Stimulated activated CD4-positive, alpha-beta T cell treated with anti-CD3 and anti-CD28 coated beads, Interleukin-12 subunit alpha, Interleukin-12 subunit beta, amount 100 ng/mL, for 24 hours (primary cell): ENCODE measurements at regions not wholly inside any gene's neighbourhood (a gene's known extent, or its start where the extent isn't known, plus 50 kb on each side); places are given as distances from the start of the nearest gene placed in this dataset.
"Not testable (repeated sequence)": the region's sequence is repeated elsewhere in the genome, so short reads cannot be mapped to it uniquely, and the experiment has no call there.

ENCODE experiments used
- DNase-seq, 2 experiments: peaks; one replicate each; pipeline ENCODE4 v3.0.0-alpha.2; 2020; ENCODE audit warnings: low read depth in 2 of 2

DNA sequence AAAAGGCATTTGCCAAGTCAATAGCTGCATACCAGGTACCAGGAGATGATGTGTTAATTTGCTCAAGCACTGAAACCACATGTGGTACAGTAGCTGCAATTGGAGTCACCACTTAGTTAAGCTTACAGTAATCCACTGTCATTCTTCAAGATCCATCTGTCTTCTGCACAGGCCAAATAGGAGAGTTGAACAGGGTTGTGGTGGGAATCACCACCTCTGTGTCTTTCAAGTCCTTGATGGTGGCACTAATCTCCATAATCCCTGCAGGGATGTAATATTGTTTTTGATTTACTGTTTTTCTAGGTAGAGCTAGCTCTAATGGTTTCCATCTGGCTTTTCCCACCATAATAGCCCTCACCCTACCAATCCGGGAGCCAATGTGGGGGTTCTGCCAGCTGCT is 91.9 kb downstream of the FCRL5 start:
- no peak for DNase-seq

DNA sequence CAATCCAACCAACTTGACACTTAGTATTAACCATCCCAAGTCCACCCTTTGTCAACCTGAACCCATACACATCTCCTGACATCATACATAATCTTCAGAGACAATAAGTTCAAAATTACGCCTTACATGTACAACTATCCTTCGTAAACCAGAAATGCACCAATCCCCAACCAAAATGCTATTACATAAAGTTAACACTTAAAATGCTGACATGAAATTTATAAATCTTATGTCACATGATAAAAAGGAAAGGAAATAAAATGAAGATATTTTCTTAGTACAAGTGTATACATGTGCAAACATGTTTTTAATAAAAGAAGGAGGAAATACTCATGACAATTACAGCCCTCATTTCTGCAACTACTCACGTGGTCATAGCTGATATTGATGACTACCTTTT is 95.0 kb downstream of the FCRL5 start:
- no peak for DNase-seq

DNA sequence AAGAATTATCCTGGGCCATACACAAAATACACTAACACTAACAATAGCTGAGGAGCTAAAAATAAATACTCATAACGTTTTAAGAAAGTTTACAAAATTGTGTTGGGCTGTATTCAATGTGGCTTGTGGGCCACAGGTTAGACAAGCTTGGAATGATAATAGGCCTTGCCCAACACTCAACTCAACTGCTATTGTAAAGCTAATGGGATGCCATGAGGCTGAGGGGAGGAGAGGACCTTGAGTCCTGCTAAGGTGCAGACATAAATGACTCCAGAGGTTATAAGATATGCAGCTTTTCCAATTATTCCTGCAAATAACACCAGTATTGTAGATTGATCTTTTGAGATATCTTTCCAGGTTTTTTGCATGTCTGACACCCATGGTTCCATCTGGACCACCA is 97.0 kb downstream of the FCRL5 start:
- DNase-seq, result no peak

DNA sequence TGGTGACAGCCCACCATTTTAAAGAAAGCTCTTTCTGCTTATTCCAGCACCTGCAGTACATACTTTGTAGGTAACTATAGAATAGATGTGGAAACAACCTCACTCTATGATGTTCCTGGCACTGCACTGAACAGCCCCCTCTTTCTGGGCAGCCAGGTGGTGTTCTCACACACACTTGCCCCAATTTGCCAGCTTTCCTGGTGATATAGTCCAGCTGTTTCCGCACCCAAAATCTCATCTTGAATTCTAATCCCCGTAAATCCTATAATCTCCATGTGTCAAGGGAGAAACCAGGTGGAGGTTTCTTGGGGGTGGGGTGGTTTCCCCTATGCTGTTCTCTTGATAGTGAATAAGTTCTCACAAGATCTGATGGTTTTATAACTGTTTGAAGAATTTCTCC is 102.2 kb downstream of the FCRL5 start:
- DNase-seq, result no peak

DNA sequence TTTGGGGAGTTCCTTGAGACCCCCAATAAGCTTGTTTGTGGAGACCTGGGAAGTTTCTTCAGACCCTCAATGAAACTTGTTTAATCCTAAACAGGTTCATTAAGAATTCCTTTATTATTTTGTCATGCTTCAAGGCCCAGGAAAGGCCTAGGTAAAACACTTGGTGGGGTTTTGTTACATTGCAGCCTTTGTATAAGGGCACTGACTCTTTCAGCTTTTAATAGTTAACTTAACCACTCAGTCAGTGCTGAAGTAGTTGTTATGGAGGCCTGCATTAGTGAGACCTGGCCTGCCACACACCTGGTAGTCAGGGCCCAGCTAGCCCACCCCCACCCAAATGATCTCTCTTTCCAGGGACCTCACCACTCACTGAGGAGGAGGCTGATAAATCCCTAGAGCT is 103.7 kb downstream of the FCRL5 start:
- no peak for DNase-seq

DNA sequence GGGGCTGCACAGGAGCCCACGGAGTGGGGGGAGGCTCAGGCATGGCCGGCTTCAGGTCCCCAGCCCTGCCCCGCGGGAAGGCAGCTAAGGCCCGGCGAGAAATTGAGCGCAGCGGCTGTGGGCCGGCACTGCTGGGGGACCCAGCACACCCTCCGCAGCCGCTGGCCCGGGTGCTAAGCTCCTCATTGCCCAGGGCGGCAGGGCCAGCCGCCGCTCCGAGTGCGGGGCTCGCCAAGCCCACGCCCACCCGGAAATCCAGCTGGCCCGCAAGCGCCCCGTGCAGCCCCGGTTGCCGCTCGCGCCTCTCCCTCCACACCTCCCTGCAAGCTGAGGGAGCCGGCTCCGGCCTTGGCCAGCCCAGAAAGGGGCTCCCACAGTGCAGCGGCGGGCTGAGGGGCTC is 106.0 kb downstream of the FCRL5 start:
- not testable (repeated sequence) for DNase-seq

DNA sequence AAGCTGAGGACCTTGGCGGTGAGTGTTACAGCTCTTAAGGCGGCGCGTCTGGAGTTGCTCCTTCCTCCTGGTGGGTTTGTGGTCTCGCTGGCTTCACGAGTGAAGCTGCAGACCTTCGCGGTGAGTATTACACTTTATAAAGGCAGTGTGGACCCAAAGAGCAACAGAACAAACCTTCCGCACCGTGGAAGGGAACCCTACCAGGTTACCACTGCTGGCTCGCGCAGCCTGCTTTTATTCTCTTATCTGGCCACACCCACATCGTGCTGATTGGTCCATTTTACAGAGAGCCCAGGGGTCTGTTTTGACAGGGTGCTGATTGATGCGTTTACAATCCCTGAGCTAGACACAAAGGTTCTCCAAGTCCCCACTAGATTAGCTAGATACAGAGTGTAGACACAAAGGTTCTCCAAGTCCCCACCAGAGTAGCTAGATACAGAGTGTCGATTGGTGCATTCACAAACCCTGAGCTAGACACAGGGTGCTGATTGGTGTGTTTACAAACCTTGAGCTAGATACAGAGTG is 106.6 kb downstream of the FCRL5 start:
- not testable (repeated sequence) for DNase-seq

DNA sequence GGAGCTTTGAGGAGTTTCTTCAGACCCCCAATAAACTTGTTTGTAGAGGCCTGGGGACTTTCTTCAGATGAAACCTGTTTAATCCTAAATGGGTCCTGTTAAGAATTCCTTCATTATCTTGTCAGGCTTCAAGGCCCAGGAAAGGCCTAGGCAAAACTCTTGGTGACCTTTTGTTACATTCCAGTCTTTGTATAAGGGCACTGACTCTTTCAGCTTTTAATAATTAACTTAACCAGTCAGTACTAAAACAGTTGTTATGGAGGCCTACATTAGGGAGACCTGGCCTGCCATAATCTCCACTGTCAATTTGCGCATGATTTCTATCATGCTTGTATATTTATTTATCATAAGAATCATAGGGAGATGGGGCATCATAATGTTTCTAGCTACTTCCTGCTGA is 110.2 kb downstream of the FCRL5 start:
- DNase-seq, result no peak

DNA sequence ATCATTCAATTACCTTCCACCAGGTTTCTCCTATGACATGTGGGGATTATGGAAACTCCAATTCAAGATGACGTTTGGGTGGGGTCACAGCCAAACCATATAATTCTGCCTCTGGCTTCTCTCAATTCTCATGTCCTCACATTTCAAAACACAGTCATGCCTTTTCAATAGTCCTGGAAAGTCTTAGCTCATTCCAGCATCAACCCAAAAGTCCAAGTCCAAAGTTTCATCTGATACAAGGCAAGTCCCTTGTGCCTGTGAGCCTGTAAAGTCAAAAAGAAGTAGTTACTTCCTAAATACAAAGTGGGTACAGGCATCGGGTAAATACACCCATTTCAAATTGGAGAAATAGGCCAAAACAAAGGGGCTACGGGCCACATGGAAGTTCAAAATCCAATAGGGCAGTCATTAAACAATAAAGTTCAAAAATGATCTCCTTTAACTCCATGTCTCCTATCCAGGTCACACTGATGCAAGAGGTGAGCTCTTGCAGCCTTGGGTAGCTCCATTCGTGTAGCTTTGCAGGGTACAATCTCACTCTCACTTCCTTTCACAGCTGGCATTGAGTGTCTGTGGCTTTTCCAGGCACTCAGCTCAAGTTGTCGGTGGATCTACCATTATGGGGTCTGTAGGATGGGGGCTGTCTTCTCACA is 112.9 kb downstream of the FCRL5 start:
- DNase-seq, result no peak

DNA sequence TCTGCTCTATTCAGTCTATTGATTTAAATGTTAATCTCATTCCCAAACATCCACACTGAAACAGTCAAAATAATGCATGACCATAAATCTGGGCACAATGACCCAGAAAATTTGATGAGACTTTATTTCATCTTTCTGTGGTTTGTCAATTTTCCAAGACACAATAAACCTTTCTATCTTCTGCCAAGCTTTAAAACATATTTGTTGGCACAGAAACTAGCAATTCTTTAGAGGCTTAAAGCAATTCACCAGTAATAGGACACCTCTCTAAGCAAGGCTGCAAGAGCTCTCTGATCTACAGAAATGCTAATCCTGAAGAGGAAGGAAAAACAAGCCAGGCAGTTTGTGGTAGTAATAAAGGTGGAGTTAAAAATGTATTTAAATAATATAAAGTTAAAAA is 113.7 kb downstream of the FCRL5 start:
- no peak for DNase-seq

DNA sequence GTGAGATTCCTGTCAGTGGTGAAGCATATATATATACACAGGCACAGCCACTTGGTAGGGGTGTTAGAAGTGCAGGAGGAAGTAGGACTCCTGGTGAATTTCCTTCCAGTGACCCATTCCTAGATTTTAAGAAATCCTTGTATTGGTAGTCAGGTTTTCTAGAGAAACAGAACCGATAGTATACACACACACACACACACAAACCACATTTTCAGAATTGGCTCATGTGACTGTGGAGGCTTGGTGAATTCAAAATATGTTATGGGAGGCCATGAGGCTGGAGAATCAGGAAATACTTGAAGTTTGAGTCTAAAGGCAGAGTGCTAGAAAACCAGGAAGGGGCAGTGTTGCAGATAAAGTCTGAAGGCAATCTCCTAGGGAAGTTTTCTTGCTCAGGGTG is 114.2 kb downstream of the FCRL5 start:
- no peak for DNase-seq

DNA sequence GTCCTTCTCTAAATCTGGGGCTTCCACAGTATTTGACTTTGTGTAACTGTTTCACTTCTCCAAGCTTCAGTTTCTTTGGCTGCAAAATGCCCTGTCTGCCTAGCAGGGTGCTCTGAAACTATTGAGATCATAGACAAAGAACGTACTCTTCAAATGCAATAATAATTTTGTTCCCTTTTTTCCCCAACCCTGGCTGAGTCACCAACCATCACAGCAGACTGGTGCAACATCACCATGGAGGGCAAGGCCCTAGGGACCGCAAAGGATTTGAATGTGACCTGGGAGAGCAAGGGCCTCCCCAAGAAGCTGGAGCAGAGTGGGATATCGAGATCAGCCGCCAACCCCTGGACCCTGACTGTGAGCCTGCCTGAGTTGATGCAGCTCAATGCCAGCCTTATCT is 115.0 kb downstream of the FCRL5 start:
- DNase-seq, result no peak

DNA sequence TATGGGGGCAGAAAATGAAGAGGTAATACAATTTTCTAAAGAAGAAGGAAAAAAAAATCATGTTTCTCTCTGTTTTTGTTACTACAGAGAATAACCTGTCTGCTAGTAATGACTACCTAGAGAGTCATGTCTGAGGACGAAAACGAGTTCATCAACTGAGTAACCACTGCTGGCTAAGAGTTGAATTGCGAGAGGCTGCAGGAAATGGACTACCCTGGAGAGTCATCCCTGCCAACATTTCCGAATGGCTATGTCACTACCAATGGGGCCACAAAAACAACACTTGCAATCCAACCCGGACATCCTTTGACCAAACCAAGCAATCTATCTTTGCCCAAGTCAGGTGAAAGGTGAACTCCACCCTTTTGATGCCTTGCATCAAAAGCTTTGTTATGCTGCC is 120.6 kb downstream of the FCRL5 start:
- DNase-seq, result no peak

DNA sequence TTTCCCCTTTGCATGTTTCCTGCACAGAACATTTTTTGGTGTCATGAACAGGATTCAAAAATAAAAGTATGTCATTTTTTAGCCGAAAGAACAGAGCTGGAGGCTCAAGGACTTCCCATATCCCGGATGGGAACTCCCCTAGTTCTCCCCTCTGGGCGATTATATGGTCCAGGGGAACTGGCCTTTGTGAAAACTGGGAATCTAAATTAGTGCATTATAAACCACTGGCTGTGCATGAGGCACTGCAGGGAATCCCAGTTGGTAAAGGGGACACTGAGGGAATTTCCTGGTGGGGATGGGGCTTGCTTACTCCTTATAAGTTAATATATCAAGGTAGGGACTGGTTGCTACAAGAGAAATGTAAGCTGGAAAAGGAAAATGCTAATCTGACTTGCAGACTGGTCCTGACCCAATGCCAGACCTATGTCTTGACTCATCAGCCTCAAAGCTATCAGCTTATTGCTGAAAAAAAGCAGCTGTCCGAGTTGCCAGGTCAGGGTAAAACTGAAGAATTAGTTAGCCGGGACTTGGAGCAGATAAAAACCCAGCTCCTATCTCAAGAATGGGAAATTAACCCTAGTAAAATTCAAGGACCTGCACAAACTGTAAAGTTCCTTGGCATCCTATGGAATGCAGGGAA is 122.6 kb downstream of the FCRL5 start:
- no peak for DNase-seq

DNA sequence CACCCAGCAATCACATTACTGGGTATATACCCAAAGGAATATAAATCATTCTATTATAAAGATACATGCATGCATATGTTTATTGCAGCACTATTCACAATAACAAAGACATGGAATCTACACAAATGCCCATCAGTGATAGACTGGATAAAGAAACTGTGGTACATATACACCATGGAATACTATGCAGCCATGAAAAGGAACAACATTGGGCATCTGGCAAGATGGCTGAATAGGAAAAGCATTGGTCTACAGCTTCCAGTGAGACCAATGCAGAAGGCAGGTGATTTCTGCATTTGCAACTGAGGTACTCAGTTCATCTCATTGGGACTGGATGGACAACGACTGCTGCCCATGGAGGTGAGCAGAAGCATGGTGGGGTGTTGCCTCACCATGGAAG is 128.6 kb downstream of the FCRL5 start:
- not testable (repeated sequence) for DNase-seq

DNA sequence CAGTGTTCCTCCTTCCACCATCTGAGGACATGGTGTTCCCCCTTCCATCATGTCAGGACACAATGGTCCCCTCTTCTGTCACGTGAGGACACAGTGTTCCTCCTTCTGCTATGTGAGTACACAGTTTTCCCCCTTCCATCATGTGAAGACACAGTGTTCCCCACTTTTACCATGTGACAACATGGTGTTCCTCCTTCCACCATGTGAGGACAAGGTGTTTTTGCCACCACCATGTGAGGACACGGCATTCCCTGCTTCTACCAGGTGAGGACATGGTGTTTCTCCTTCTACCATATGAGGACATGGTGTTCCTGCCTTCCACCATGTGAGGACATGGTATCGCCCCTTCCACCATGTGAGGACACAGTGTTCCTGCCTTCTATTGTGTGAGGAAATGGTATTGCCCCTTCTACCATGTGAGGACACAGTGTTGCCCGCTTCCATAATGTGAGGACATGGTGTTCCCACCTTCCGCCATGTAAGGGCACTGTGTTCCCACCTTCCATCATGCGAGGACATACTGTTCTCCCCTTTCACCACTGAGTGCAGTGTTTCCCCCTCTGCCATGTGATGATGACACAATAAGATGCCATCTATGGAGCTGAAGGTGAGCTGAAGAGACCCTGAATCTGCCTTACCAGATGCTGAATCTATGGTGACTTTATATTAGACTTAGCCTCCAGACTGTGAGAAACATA is 132.3 kb downstream of the FCRL5 start:
- no peak for DNase-seq

DNA sequence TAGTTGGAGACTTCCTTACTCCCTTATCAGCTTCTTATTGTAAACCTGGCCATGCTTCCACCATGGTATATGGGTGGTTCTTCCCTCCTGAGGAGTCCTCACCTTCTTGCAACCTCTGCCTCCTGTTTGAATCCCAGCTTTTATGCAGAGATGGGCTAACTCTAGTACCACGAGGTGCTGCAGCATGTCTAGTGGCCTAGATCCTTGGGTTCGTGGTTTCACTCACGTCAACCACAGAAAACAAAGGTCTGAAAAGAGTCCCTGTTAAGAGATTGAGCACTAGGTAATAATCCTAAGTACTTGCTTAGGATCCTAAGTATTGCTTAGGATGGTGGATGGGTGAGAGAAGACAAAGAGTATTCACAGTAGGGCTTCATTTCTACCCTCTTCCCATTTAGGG is 133.7 kb downstream of the FCRL5 start:
- no peak for DNase-seq

DNA sequence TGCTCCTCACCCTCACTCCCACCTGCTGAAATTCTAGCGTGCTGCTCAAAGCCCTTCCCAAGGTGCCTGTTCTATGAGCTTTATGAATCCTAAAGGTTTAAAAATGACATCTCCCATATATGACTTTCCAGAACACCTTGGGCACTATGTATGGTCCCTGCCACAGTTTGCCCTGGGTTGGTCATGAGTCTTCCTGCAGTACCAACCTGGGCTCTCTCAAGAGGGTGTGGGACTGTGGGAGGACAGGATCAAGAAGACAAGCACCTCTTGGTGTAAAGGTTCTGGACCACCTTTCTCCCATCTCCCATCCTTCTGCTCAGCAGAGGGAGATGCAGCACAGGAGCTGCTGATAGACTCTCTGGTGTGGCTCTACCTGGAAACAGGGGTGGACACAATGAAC is 134.1 kb downstream of the FCRL5 start:
- DNase-seq, result no peak

DNA sequence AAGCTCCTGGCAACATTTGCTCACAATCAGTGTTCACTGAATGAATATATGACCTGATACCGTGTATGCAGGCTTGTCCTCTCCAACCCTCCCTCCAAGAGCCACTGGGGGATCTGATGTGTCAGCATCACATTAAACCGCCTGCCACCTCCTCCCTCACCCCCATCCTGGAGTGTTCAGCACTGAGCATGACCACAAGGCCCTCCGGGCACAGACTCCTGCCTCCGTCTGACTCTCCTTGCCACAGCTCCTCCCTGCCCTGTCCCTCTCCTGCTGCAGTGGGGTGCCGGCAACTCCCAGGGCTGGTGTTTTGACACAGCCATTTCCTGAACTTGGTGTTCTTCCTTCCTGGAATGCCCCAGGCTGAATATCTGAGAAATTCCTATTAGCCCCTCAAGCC is 136.7 kb downstream of the FCRL5 start:
- DNase-seq, result no peak

DNA sequence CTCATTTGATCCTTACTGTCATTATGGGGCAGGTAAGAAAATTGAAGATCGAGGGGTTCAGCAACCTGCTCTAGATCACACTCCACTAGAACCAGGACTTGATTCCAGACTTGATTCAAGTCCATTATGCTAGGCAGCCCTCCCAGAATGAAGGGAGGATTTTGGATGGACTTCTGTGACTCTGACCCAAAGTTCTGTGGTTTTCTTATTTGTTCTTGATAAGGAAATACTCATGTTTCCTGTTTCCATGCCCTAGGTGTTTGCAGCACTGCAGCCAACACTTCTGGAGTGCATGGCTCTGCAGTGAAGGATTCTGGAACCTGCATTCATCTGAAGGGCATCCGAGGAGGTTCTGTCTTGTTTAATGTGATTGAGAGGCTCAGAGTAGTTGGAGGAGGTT is 140.0 kb downstream of the FCRL5 start:
- no peak for DNase-seq

DNA sequence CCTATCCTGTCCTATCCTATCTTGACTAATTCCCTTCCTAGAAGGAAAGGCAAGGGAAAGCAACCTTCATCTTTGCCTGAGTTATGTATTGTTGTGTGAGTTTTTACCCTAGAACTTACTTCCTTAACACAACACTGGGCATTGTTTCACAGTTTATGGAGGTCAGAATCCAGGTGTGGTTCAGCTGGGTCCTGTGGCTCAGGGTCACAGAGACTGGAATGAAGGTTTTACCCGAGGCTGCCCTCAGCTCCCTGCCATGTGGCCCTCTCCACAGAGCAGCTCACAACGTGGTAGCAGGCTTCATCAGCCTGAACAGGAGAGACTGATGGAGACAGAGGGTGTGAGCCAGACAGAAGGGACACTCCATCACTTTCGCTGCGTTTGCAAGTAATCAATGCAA is 140.5 kb downstream of the FCRL5 start:
- DNase-seq, result no peak

DNA sequence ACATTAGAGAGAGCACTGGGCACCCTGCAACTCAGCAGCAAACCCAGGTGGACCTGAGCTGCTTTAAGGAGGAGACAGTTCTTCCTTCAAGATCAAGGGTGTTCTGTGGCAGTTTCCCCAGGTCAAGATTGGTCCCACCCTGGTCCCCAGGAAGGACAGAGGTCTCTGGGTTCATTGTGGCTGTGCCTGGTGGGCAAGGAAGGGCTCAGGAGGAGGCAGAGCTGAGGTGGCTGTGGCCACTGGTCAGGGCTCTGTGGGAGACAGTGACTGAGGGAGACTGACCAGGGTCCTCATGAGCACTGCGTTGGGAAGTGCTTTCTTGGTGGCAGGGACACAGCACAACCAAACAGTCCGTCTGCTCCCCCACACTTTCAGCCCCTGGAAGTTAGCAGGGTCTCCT is 141.3 kb downstream of the FCRL5 start:
- DNase-seq, result no peak

DNA sequence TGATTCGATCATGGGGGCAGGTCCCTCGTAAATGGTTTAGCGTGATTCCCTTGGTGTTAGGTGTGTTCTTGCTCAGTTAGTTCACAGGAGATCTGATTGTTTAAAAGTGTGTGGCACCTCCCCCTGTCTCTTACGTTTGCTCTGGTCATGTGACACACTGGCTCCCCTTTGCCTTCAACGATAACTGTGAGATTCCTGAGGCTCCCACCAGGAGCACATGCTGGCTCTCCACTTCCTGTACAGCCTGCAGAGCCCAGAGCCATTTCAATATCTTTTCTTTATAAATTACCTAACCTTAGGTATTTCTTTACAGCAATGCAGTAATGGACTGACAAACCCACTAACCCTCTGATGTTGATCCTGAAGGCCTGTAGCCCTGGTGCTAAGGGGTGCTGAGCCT is 141.9 kb downstream of the FCRL5 start:
- DNase-seq, result no peak
